ENCODE measurements at regions not wholly inside any gene's neighbourhood (a gene's known extent, or its start where the extent isn't known, plus 50 kb on each side); places are given as distances from the start of the nearest gene placed in this dataset.
"Not testable (repeated sequence)": the region's sequence is repeated elsewhere in the genome, so short reads cannot be mapped to it uniquely, and the experiment has no call there.

- no peak for DNase-seq
Measured at GRCh38 chr12:61530456-61530855, 729.7 kb upstream of the USP15 start.

GRCh38 chr12:61531195-61531594, 729.0 kb upstream of the USP15 start:
- no peak for DNase-seq

GRCh38 chr12:61536117-61536516, 724.1 kb upstream of the USP15 start:
- DNase-seq: no peak

GRCh38 chr12:61536525-61536924, 723.7 kb upstream of the USP15 start:
- DNase-seq: no peak

GRCh38 chr12:61538951-61539350, 721.3 kb upstream of the USP15 start:
- DNase-seq: no peak

GRCh38 chr12:61542551-61542950, 717.7 kb upstream of the USP15 start:
- no peak for DNase-seq

- no peak for DNase-seq
Measured at GRCh38 chr12:61546296-61546695, 713.9 kb upstream of the USP15 start.

GRCh38 chr12:61553091-61553490, 707.1 kb upstream of the USP15 start:
- DNase-seq: no peak

GRCh38 chr12:61554268-61555008, 705.8 kb upstream of the USP15 start:
- DNase-seq: no peak

- no peak for DNase-seq
Measured at GRCh38 chr12:61563665-61564450, 696.3 kb upstream of the USP15 start.

GRCh38 chr12:61564466-61564865, 695.7 kb upstream of the USP15 start:
- no peak for DNase-seq

GRCh38 chr12:61566183-61566582, 694.0 kb upstream of the USP15 start:
- DNase-seq: no peak

GRCh38 chr12:61574339-61574738, 685.9 kb upstream of the USP15 start:
- DNase-seq: no peak

GRCh38 chr12:61584943-61585342, 675.3 kb upstream of the USP15 start:
- DNase-seq: no peak

GRCh38 chr12:61590864-61591263, 669.3 kb upstream of the USP15 start:
- not testable (repeated sequence) for DNase-seq

- DNase-seq: no peak
Measured at GRCh38 chr12:61610143-61610542, 650.1 kb upstream of the USP15 start.

GRCh38 chr12:61629702-61630101, 630.5 kb upstream of the USP15 start:
- DNase-seq: no peak

- DNase-seq: no peak
Measured at GRCh38 chr12:61646639-61647038, 613.6 kb upstream of the USP15 start.

- no peak for DNase-seq
Measured at GRCh38 chr12:61647566-61647965, 612.6 kb upstream of the USP15 start.

GRCh38 chr12:61652265-61652664, 607.9 kb upstream of the USP15 start:
- no peak for DNase-seq

GRCh38 chr12:61654698-61655097, 605.5 kb upstream of the USP15 start:
- no peak for DNase-seq

- DNase-seq: no peak
Measured at GRCh38 chr12:61655241-61655640, 605.0 kb upstream of the USP15 start.

- no peak for DNase-seq
Measured at GRCh38 chr12:61667676-61668075, 592.5 kb upstream of the USP15 start.

- DNase-seq: no peak
Measured at GRCh38 chr12:61676520-61676919, 583.7 kb upstream of the USP15 start.
